ENCODE measurements at regions not wholly inside any gene's neighbourhood (a gene's known extent, or its start where the extent isn't known, plus 50 kb on each side); places are given as distances from the start of the nearest gene placed in this dataset.
"Not testable (repeated sequence)": the region's sequence is repeated elsewhere in the genome, so short reads cannot be mapped to it uniquely, and the experiment has no call there.

DNA sequence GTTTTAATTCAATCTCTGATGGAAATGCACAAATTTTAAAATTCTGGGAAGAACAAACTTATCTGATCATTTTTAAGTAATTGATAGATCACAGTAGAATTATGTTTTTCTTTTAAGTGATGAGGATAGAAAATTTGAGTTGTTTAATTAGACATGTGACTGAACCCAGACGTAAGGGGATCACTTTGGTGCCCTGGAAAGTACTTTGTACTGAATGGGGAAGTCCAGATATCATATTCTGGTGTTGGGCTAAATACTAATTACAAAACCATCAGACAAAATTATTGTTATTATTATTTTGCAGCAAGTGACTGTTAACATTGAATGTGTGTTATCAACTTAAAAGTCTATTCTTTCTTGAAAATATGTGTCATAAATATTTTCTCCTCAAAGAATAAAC lies 994.6 kb downstream of the TSN start:
- no peak for DNase-seq

DNA sequence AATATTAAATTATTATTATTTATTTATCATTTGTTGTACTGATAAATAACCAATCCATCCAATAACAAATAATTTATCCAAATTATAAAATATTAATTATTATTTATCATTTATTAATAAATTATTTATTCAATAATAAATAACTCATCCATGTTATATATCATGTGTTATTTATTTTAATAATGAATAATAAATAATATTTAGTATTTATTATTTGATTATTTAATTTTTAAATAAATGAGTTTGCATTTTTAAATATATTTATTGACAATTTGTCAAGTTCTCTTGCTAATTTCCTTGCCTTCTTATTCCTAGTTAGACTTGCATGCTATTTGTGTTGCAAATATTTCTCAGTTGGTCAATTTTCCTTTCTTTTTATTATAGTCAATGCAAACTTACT lies 995.4 kb downstream of the TSN start:
- no peak for DNase-seq

- DNase-seq = no peak
These were observed 997.9 kb downstream of the TSN start for GRCh38 chr2:122753336-122753735.

- DNase-seq = no peak
These were observed 999.1 kb downstream of the TSN start for GRCh38 chr2:122754561-122754960.

GRCh38 chr2:122755281-122755780 lies 999.9 kb downstream of the TSN start:
- DNase-seq = no peak

- no peak for DNase-seq
These were observed 1003.5 kb downstream of the TSN start for GRCh38 chr2:122758967-122759366.

- DNase-seq = no peak
These were observed 1008.6 kb downstream of the TSN start for GRCh38 chr2:122764014-122764413.

DNA sequence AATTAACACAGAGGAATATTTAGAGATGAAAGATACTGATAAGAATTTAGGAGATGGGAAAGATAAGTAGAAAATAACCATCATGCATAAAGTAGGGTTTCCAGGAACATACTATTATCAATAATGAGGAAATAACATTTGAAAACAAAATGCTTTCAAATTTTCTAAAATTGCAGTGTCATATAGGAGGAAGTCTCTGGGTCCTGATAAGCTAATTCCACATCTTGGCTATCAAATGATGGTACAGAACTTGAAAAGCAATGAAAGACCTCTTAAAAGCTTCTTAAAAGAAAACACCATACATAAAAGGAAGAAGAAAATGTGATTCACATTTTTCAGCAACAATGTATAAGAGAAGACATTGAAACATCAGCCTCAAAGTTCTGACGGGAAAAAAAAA lies 1024.8 kb downstream of the TSN start:
- DNase-seq = no peak

DNA sequence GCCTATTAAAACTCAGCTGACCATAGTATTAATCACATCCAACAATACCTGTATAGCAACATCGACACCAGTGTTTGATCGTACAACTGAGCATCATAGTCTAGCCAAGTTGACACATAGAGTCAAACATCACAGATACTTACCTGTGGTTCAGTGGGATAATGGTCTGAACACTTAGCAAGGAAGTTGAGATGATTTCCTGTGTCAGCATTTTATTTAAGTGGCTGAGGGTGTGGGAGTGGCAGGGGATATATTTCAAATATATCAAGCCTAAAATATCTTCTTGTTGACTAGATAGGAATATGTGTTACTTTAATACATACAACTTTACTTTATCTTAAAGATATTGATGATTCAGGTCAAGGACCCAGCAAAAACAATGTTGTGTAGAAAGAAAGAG lies 1038.6 kb downstream of the TSN start:
- no peak for DNase-seq

DNA sequence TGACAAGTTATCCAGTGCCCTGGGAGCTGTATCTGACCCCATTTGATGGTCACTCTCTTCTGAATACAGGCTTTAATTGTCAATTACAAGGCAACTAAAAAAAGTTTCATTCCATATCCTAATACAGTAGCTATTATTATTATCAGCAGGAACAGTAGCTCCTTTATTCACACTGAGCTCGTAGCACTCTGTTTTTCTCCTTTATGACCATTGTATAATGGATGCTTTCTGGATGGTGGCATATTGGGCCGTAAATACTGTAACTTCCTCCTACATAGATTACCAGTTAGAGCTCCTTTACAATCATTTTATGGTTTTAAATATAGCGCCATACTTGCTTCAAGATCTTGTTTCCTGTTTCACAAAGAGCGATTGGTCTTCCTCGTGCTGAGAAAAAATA lies 1040.3 kb downstream of the TSN start:
- no peak for DNase-seq

DNA sequence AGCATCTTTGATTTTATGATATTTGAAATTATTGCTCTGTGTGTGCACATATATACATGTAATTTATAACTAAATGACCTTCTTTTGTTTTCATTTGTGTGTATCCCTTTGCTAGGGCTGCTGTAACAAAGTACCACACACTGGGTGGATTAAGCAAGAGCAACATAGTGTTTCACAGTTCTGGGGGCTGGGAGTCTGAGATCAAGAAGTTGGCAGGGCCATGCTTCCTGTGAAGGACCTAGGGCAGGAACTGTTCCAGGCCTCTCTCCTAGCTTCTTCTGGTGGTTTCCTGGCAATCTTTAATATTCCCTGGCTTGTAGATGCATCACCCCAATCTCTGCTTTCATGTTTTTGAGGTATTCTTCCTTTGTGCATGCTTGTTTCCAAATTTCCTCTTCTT lies 1043.9 kb downstream of the TSN start:
- no peak for DNase-seq

GRCh38 chr2:122800781-122801180 lies 1045.3 kb downstream of the TSN start:
- DNase-seq = no peak

- no peak for DNase-seq
These were observed 1049.0 kb downstream of the TSN start for GRCh38 chr2:122804494-122804893.

- no peak for DNase-seq
These were observed 1049.9 kb downstream of the TSN start for GRCh38 chr2:122805346-122805745.

GRCh38 chr2:122808286-122808969 lies 1053.0 kb downstream of the TSN start:
- no peak for DNase-seq

DNA sequence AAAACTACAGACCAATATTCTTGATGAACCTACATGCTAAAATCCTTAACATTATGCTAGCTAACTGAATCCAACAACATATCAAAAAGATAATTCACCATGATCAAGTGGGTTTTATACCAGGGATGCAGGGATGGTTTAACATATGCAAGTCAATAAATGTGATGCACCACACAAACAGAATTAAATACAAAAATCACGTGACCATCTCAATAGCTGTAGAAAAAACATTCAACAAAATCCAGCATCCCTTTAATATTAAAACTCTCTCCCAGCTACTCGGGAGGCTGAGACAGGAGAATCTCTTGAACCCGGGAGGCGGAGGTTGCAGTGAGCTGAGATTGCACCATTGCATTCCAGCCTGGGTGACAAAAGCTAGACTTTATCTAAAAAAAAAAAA lies 1056.8 kb downstream of the TSN start:
- DNase-seq = not testable (repeated sequence)

- no peak for DNase-seq
These were observed 1059.7 kb downstream of the TSN start for GRCh38 chr2:122815120-122815519.

- DNase-seq = no peak
These were observed 1061.4 kb downstream of the TSN start for GRCh38 chr2:122816803-122817202.

DNA sequence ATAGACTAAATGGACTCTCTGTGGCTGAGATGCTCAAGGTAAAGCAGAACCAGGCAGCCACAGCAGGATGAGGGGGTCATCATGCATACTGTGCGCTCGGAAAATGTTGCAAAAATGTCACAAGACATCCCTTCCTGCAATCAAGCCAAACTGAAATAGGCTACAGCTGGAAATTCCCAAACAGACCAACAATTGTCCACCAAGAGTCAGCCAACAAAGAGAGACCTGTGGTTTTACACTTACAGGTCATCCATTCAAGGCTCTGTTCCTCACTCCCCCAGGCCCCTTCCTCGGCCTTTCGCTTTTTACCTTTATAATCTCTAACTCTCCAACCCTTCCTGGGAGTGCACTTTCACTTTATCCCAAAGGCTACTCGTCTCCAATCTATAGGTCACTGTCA lies 1066.9 kb downstream of the TSN start:
- no peak for DNase-seq

DNA sequence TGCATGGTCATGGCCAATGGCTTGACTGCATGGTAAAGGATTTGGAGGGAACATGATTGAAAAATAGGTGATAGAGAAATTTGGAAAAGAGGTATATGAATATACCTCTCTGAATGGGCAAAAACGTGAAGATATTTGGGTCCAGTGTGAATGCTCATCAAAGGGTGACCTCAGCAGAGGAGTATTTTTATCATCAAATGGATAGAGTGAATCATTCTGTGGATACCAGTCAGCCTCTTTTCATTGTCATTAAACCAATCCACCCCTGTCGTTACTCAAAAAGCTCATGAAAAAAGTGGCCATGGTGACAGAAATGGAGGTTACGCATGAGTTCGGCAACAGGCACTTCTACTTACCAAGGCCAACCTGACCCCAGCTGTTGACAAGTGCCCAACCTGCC lies 1074.7 kb downstream of the TSN start:
- no peak for DNase-seq

DNA sequence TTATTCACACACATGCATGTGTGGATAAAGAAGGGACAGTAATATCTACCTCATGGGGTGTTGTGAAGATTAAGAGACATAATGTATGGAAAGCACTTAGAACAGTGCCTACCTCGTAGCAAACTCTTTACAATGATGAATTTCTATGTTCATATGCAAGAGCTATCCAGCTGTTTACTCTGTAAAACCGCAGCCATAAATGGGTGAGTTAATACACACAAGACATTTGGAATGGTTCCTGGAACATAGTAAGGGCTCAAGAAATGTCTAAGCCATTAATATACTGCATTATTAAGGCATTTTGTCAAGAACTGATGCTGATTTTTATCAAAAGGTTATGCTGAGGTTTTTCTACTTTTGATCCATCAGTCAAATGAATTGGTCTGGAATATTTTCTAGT lies 1076.2 kb downstream of the TSN start:
- DNase-seq = no peak

- DNase-seq = no peak
These were observed 1088.1 kb downstream of the TSN start for GRCh38 chr2:122843503-122843902.

- DNase-seq = no peak
These were observed 1095.7 kb downstream of the TSN start for GRCh38 chr2:122851161-122851560.

DNA sequence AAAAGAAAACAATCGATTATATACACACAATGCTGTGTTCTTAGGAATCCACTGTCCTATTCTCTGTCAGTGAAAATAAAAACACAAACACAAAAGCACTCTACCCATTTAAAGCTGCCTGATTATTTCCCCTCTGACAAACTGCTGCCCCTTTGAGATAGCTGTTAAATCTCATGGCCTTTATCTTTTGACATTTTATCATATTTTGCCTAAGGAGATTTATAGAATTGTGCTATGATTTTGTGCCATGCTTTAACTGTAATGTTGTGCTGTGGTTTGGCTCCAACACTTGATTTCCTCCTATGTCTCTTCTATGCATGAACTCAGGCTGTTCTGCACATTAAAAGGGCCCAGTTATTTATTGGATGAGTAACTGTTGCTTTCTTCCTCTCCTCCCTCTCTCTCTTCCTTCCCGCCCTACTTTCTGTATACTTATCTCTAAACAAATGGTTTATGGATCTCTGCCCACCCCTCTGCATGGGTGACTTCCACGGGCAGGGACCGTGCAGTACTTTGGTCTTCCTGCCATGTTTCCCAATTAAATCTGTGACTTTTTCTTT lies 1096.6 kb downstream of the TSN start:
- DNase-seq = no peak

- no peak for DNase-seq
These were observed 1101.2 kb downstream of the TSN start for GRCh38 chr2:122856696-122857095.

Measured in activated effector memory CD4-positive, alpha-beta T cell treated with Interleukin-2 at 50 U/mL for 16 hours (primary cell).